OCI-LY7 (cell line): ENCODE measurements at regions not wholly inside any gene's neighbourhood (a gene's known extent, or its start where the extent isn't known, plus 50 kb on each side); places are given as distances from the start of the nearest gene placed in this dataset.

Experiments
- BruUV-seq: library from RNA; stranded (reverse); fragments of 400-500 nt; replicated peaks from 2 replicates; lab custom pipeline; 2021; lab: Mats Ljungman, UMichigan
- CTCF ChIA-PET: fragments of 300-600 bp; sonication (Branson Sonifier 250); formaldehyde crosslinking; loops from one replicate; lab custom pipeline; 2022; ENCODE audit warnings: antibody characterized with exemption; ENCODE audit not compliant: unreplicated experiment; lab: Charles Lee
- POLR2A ChIA-PET: fragments of 300-600 bp; sonication (Branson Sonifier 250); formaldehyde crosslinking; loops from one replicate; lab custom pipeline; 2022; ENCODE audit warnings: antibody characterized with exemption; lab: Charles Lee
- DNase-seq: peaks from one replicate; pipeline ENCODE4 v3.0.0-alpha.2; 2015; ENCODE audit warnings: low spot score
- H2AFZ ChIP-seq: fragments of 200-600 bp; sonication (generic), shearing (Covaris generic); 2 replicates; pipeline ENCODE4 v1.6.1; 2014; ENCODE audit warnings: mild to moderate bottlenecking, antibody characterized with exemption, low read length, moderate library complexity
- H3K27ac ChIP-seq: fragments of 200-600 bp; sonication (generic); 2 replicates; pipeline ENCODE4 v1.5.1; 2014; ENCODE audit warnings: mixed run types, low read depth, mild to moderate bottlenecking, moderate library complexity, low read length, inconsistent platforms; ENCODE audit not compliant: poor library complexity, severe bottlenecking
- H3K36me3 ChIP-seq: fragments of 200-600 bp; sonication (generic); 2 replicates; pipeline ENCODE4 v1.6.1; 2014; ENCODE audit warnings: mild to moderate bottlenecking, antibody characterized with exemption, low read length, moderate library complexity, mixed read lengths; ENCODE audit not compliant: insufficient read depth
- H3K4me1 ChIP-seq: fragments of 200-600 bp; sonication (generic); 2 replicates; pipeline ENCODE4 v1.5.1; 2014; ENCODE audit warnings: mild to moderate bottlenecking, low read length; ENCODE audit not compliant: insufficient read depth, poor library complexity, severe bottlenecking
- H3K4me2 ChIP-seq: fragments of 200-600 bp; sonication (generic); 2 replicates; pipeline ENCODE4 v1.6.1; 2014; ENCODE audit warnings: mild to moderate bottlenecking, low read length
- H3K4me3 ChIP-seq: fragments of 200-600 bp; sonication (generic); 2 replicates; pipeline ENCODE4 v1.5.1; 2014; ENCODE audit warnings: mild to moderate bottlenecking, low read depth, low read length; ENCODE audit not compliant: poor library complexity, severe bottlenecking
- H3K79me2 ChIP-seq: fragments of 200-600 bp; sonication (generic); 2 replicates; pipeline ENCODE4 v1.6.1; 2016; ENCODE audit warnings: low read depth, mild to moderate bottlenecking, low read length, moderate library complexity, mixed read lengths; ENCODE audit not compliant: insufficient read depth
- H3K9me2 ChIP-seq: fragments of 200-600 bp; sonication (generic); 2 replicates; pipeline ENCODE4 v1.6.1; 2016; ENCODE audit warnings: mild to moderate bottlenecking, low read length, mixed read lengths; ENCODE audit not compliant: insufficient read depth
- H3K9me3 ChIP-seq: fragments of 200-600 bp; sonication (generic); 2 replicates; pipeline ENCODE4 v1.6.1; 2014; ENCODE audit warnings: mild to moderate bottlenecking, mixed run types, low read length, mixed read lengths
- H4K20me1 ChIP-seq: fragments of 200-600 bp; sonication (generic); 2 replicates; pipeline ENCODE4 v1.6.1; 2014; ENCODE audit warnings: mild to moderate bottlenecking, antibody characterized with exemption, low read length, moderate library complexity, mixed read lengths; ENCODE audit not compliant: insufficient read depth
- EZH2phosphoT487 ChIP-seq: fragments of 200-600 bp; sonication (generic); IDR thresholded peaks from 2 replicates; pipeline ENCODE4 v1.6.1; 2018; ENCODE audit warnings: low read depth, borderline replicate concordance, mild to moderate bottlenecking, mixed run types, antibody characterized with exemption, low read length, moderate library complexity, mixed read lengths
- intact Hi-C: fragments of 100-400 bp; cut with micrococcal nuclease; formaldehyde crosslinking; loops from one replicate; pipeline ENCODE4 v1.10.0; 2022; ENCODE audit not compliant: unreplicated experiment
- TF ChIP-seq, protein P1 (sequence below): fragments of 200-600 bp; sonication (generic); conservative IDR thresholded peaks from 2 replicates; pipeline ENCODE4 v1.5.1; 2014; ENCODE audit warnings: mild to moderate bottlenecking, antibody characterized with exemption, low read length, moderate library complexity, mixed read lengths

DNA sequence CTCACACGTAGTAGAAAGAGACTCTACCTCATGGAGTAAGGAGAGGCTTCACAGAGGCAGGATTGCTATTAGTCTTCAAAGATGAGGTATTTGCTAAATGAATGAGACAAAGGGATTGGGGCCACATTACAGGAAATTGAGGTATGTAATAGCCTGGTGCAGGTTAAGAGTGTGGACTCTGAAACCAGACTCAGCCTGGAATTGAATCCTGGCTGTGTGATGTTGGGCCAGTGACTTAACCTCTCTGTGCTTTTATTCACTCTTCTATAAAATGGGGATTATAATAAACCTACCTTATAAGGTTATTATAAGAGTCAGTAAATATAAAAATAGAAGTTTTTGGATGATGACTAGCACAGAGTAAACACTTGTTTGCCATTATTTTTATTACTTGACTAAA lies 64.7 kb upstream of the ATRNL1 start:
- H3K9me2 ChIP-seq: no peaks in the 10 kb centered on the region
- DNase-seq: no peak
- H4K20me1 ChIP-seq: no peaks in the 10 kb centered on the region
- no peaks in the 10 kb centered on the region for H3K79me2 ChIP-seq
- BruUV-seq: no TSS peak
- no peaks in the 10 kb centered on the region for H3K9me3 ChIP-seq
- ChIA-PET POLR2A (interaction anchor here (0.6 kb wide), 1 partner anchor 155 kb away, joined by 3 read pairs; no protein-coding TSS in a partner anchor), CTCF (no interaction called here)
- no peaks in the 10 kb centered on the region for H3K36me3 ChIP-seq
- no peak overlapping the region for H3K4me2 ChIP-seq
- H2AFZ ChIP-seq: no peak overlapping the region
- no peaks in the 10 kb centered on the region for H3K4me1 ChIP-seq
- intact Hi-C loops: no loop called here
- no peak overlapping the region for H3K4me3 ChIP-seq
- no peak for TF ChIP-seq EZH2phosphoT487
- TF ChIP-seq, protein P1, sequence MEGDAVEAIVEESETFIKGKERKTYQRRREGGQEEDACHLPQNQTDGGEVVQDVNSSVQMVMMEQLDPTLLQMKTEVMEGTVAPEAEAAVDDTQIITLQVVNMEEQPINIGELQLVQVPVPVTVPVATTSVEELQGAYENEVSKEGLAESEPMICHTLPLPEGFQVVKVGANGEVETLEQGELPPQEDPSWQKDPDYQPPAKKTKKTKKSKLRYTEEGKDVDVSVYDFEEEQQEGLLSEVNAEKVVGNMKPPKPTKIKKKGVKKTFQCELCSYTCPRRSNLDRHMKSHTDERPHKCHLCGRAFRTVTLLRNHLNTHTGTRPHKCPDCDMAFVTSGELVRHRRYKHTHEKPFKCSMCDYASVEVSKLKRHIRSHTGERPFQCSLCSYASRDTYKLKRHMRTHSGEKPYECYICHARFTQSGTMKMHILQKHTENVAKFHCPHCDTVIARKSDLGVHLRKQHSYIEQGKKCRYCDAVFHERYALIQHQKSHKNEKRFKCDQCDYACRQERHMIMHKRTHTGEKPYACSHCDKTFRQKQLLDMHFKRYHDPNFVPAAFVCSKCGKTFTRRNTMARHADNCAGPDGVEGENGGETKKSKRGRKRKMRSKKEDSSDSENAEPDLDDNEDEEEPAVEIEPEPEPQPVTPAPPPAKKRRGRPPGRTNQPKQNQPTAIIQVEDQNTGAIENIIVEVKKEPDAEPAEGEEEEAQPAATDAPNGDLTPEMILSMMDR: no peak
- H3K27ac ChIP-seq: no peak overlapping the region

DNA sequence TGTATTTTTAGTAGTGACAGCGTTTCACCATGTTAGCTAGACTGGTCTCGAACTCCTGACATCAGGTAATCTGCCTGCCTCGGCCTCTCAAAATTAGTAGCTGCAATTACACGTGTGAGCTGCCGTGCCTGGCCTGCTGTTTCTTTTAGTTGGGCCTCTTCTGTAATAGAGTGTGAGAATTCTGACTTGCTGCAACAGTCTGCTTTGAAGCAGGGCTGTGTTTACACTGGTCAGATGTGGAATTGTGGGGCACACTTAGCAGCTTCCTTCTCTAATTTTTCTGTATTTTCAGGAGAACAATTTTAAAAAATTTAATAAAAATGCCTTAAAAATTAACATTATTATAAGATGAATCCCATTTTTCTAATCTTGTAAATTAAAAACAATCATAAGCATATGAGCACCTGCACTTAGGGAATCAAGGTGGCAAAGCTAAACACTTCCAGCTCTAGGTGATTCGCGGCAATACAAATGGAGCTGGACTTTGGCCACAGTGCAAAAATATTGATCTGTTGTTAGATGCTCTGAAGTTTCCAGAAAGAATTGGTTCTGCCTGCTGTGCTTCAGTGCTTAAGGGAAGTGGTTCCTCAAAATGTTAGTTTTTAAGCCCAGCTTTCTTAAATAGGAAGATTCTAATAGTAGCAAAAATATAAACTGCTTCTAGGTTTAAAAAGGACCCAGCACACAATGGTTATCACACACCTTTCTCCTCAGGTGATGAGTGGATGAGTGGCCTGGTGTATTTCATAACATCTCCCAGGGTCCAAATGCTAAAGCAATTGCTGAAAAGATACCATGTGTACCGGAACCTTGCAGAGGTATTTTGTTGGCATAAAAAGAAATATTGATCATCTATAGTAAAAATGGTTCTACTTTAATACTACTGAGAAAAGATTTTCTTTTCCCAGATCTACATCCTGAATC lies 63.5 kb upstream of the ATRNL1 start:
- H3K4me3 ChIP-seq: no peak overlapping the region
- H3K4me2 ChIP-seq: no peak overlapping the region
- H3K9me2 ChIP-seq: no peaks in the 10 kb centered on the region
- POLR2A ChIA-PET: interaction anchor here (0.9 kb wide), 1 partner anchor 10 kb away, joined by 3 read pairs; no protein-coding TSS in a partner anchor
- no peaks in the 10 kb centered on the region for H3K36me3 ChIP-seq
- no peaks in the 10 kb centered on the region for H3K4me1 ChIP-seq
- no peaks in the 10 kb centered on the region for H3K79me2 ChIP-seq
- H3K9me3 ChIP-seq: no peaks in the 10 kb centered on the region
- H2AFZ ChIP-seq: no peak overlapping the region
- no peak for DNase-seq
- H4K20me1 ChIP-seq: no peaks in the 10 kb centered on the region
- TF ChIP-seq, protein P1: no peak
- no peak for TF ChIP-seq EZH2phosphoT487
- no TSS peak for BruUV-seq
- CTCF ChIA-PET: no interaction called here
- no peak overlapping the region for H3K27ac ChIP-seq
- intact Hi-C loops: no loop called here
